T-helper 2 cell (primary cell): ENCODE measurements at regions not wholly inside any gene's neighbourhood (a gene's known extent, or its start where the extent isn't known, plus 50 kb on each side); places are given as distances from the start of the nearest gene placed in this dataset.

Experiments
- DNase-seq, 5 experiments: peaks; one replicate each; pipeline versions ENCODE4 v3.0.0 to v3.0.0-alpha.2; 2012 to 2022

GRCh38 chrX:126886997-126887396 is 67.5 kb downstream of the PRR32 start:
- no peak for DNase-seq

- DNase-seq: no peak
Measured at GRCh38 chrX:126900937-126901336, 81.4 kb downstream of the PRR32 start.

- no peak for DNase-seq
Measured at GRCh38 chrX:126929071-126929470, 109.5 kb downstream of the PRR32 start.

GRCh38 chrX:126967225-126967624 is 147.7 kb downstream of the PRR32 start:
- no peak for DNase-seq

GRCh38 chrX:126982158-126982557 is 162.6 kb downstream of the PRR32 start:
- peak in 1 of 5 experiments; percentile 1 for DNase-seq

GRCh38 chrX:126985027-126985426 is 165.5 kb downstream of the PRR32 start:
- no peak for DNase-seq

- DNase-seq: no peak
Measured at GRCh38 chrX:126985981-126986380, 166.5 kb downstream of the PRR32 start.

GRCh38 chrX:126994032-126994600 is 174.6 kb downstream of the PRR32 start:
- DNase-seq: no peak

GRCh38 chrX:127011629-127012028 is 192.1 kb downstream of the PRR32 start:
- no peak for DNase-seq

GRCh38 chrX:127025013-127025412 is 205.5 kb downstream of the PRR32 start:
- DNase-seq: no peak

- no peak for DNase-seq
Measured at GRCh38 chrX:127030016-127030748, 210.7 kb downstream of the PRR32 start.

GRCh38 chrX:127037159-127037558 is 217.6 kb downstream of the PRR32 start:
- no peak for DNase-seq

GRCh38 chrX:127038065-127038464 is 218.5 kb downstream of the PRR32 start:
- DNase-seq: no peak

GRCh38 chrX:127057891-127058619 is 238.5 kb downstream of the PRR32 start:
- no peak for DNase-seq

GRCh38 chrX:127085939-127086338 is 266.4 kb downstream of the PRR32 start:
- no peak for DNase-seq

- no peak for DNase-seq
Measured at GRCh38 chrX:127112726-127113125, 293.2 kb downstream of the PRR32 start.

- no peak for DNase-seq
Measured at GRCh38 chrX:127124871-127125270, 305.3 kb downstream of the PRR32 start.

- DNase-seq: no peak
Measured at GRCh38 chrX:127128282-127128681, 308.8 kb downstream of the PRR32 start.

- no peak for DNase-seq
Measured at GRCh38 chrX:127129510-127129909, 310.0 kb downstream of the PRR32 start.

- no peak for DNase-seq
Measured at GRCh38 chrX:127138218-127138617, 318.7 kb downstream of the PRR32 start.

GRCh38 chrX:127177966-127178365 is 358.4 kb downstream of the PRR32 start:
- DNase-seq: no peak

GRCh38 chrX:127187095-127187494 is 367.6 kb downstream of the PRR32 start:
- DNase-seq: no peak

- no peak for DNase-seq
Measured at GRCh38 chrX:127190381-127190780, 370.9 kb downstream of the PRR32 start.

GRCh38 chrX:127207326-127207725 is 387.8 kb downstream of the PRR32 start:
- no peak for DNase-seq
